Fibroblast of lung (primary cell): ENCODE measurements at regions not wholly inside any gene's neighbourhood (a gene's known extent, or its start where the extent isn't known, plus 50 kb on each side); places are given as distances from the start of the nearest gene placed in this dataset.

Source experiments
- DNase-seq, 2 donors: peaks; one replicate each; pipeline versions ENCODE4 v3.0.0 to v3.0.0-alpha.2; 2010; ENCODE audit warnings: low read depth in 2 of 2
- H2AFZ ChIP-seq: 2 replicates; pipeline ENCODE4 v1.5.1; 2012; ENCODE audit warnings: low read length, control low read depth, inconsistent platforms
- H3K27ac ChIP-seq: 2 replicates; pipeline ENCODE4 v1.5.1; 2011; ENCODE audit warnings: low read length, control low read depth; ENCODE audit not compliant: insufficient read depth
- H3K27me3 ChIP-seq: 2 replicates; pipeline ENCODE4 v1.5.1; 2011; ENCODE audit warnings: mild to moderate bottlenecking, low read length; ENCODE audit not compliant: control insufficient read depth, insufficient read depth
- H3K36me3 ChIP-seq: 2 replicates; pipeline ENCODE4 v1.5.1; 2011; ENCODE audit warnings: low read length; ENCODE audit not compliant: control insufficient read depth, insufficient read depth
- H3K4me1 ChIP-seq: 2 replicates; pipeline ENCODE4 v1.5.1; 2011; ENCODE audit warnings: low read length; ENCODE audit not compliant: control insufficient read depth, insufficient read depth; ENCODE audit errors: extremely low read depth
- H3K4me2 ChIP-seq: 2 replicates; pipeline ENCODE4 v1.5.1; 2011; ENCODE audit warnings: low read length, control low read depth; ENCODE audit not compliant: insufficient read depth; ENCODE audit errors: extremely low read depth
- H3K4me3 ChIP-seq, 4 experiments: fragments of 200-600 bp in 1 of 4; sonication (generic) in 1 of 4; replicated peaks in 1 of 4; 2 replicates each; pipeline ENCODE4 v1.5.1; 2011 to 2016; ENCODE audit warnings: low read length in 4 of 4, low read depth in 3 of 4, mild to moderate bottlenecking in 3 of 4, control low read depth in 2 of 4, inconsistent platforms in 1 of 4, mixed read lengths in 1 of 4; ENCODE audit not compliant: insufficient read depth in 1 of 4; ENCODE audit errors: control extremely low read depth in 1 of 4
- H3K79me2 ChIP-seq: 2 replicates; pipeline ENCODE4 v1.5.1; 2012; ENCODE audit warnings: mild to moderate bottlenecking, low read length, inconsistent platforms; ENCODE audit not compliant: control insufficient read depth, insufficient read depth
- H3K9ac ChIP-seq: 2 replicates; pipeline ENCODE4 v1.5.1; 2011; ENCODE audit warnings: mild to moderate bottlenecking, low read length, control low read depth; ENCODE audit not compliant: insufficient read depth
- H3K9me3 ChIP-seq: 2 replicates; pipeline ENCODE4 v1.5.1; 2012; ENCODE audit warnings: low read depth, low read length; ENCODE audit not compliant: control insufficient read depth, insufficient read depth
- H4K20me1 ChIP-seq: 2 replicates; pipeline ENCODE4 v1.5.1; 2011; ENCODE audit warnings: low read length; ENCODE audit not compliant: control insufficient read depth, insufficient read depth; ENCODE audit errors: extremely low read depth
- CTCF ChIP-seq, 2 donors: IDR thresholded peaks in 1 of 2; conservative IDR thresholded peaks in 1 of 2; 1 replicate in 1 of 2; 2 replicates in 1 of 2; pipeline ENCODE4 v1.5.1; 2011 to 2012; ENCODE audit warnings: low read length in 2 of 2, control low read depth in 1 of 2, inconsistent platforms in 1 of 2, low read depth in 1 of 2, mild to moderate bottlenecking in 1 of 2
- EZH2 ChIP-seq: IDR thresholded peaks from 2 replicates; pipeline ENCODE4 v1.5.1; 2012; ENCODE audit warnings: low read length, control low read depth, mild to moderate bottlenecking; ENCODE audit errors: missing control alignments

- H3K4me2 ChIP-seq: no peak overlapping the region
- DNase-seq: peak; percentile 74 to 80
Measured at GRCh38 chr5:164191240-164191639, 685.8 kb downstream of the MAT2B start.

GRCh38 chr5:164202338-164202737 lies 696.9 kb downstream of the MAT2B start:
- peak overlapping the region; percentile 7 for H2AFZ ChIP-seq

More at GRCh38 chr5:164191240-164191639, 685.8 kb downstream of the MAT2B start:
- H3K4me1 ChIP-seq: no peaks in the 10 kb centered on the region
- H4K20me1 ChIP-seq: no peaks in the 10 kb centered on the region
- H3K36me3 ChIP-seq: no peaks in the 10 kb centered on the region
- H3K27me3 ChIP-seq: no peaks in the 10 kb centered on the region
- no peak overlapping the region for H3K4me3 ChIP-seq
- H3K9ac ChIP-seq: no peak overlapping the region
- no peak for TF ChIP-seq EZH2
- TF ChIP-seq CTCF (conservative IDR thresholded peaks at IDR 0.05 in 1 of 2, IDR thresholded peaks at IDR 0.05 in 1 of 2; ENCODE audit: low read depth in 1 of 2, low read length in 2 of 2): no peak
- H3K9me3 ChIP-seq: no peaks in the 10 kb centered on the region
- H3K79me2 ChIP-seq: no peaks in the 10 kb centered on the region
- no peak overlapping the region for H3K27ac ChIP-seq
- no peak overlapping the region for H2AFZ ChIP-seq

DNA sequence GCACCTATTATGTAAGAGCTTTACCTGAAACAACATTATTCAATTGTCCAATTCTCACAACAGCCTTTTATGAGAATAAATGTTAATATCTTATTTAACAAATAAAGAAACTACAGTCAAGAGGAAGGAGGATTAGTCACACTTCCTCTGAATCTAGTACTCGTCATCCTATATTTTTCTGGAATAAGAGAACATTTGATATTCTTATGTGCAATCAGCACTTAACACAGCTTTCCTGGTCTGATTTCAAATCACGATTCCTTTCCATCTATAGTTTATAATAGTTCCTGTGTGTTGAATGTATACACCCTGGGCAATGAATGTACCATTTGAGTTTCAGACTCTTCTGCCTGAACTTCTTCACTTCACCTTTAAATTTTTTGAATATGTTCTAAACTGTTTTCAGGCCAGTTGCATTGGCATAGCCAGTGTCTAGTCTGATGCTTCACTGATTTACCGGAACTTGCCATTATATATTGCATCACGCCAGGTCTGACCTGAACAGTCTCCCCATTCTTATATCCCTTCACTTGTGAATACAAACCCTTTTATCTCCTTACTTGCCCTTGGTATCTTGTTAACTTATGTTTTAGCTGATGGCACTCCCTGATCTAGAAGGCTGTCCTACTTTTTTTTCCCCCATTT lies 698.3 kb downstream of the MAT2B start:
- Histone ChIP-seq H4K20me1 (no peaks in the 10 kb centered on the region), H3K27ac (no peak overlapping the region), H3K36me3 (no peaks in the 10 kb centered on the region), H3K79me2 (no peaks in the 10 kb centered on the region), H3K27me3 (no peaks in the 10 kb centered on the region), H3K4me3 (no peak overlapping the region), H3K4me2 (no peak overlapping the region), H3K9me3 (no peaks in the 10 kb centered on the region), H3K9ac (no peak overlapping the region), H3K4me1 (no peaks in the 10 kb centered on the region), H2AFZ (peak overlapping the region; percentile 23)
- TF ChIP-seq CTCF (conservative IDR thresholded peaks at IDR 0.05 in 1 of 2, IDR thresholded peaks at IDR 0.05 in 1 of 2; ENCODE audit: low read depth in 1 of 2, low read length in 2 of 2) (no peak), EZH2 (no peak)
- DNase-seq: peak; percentile 46 to 61

More at GRCh38 chr5:164202338-164202737, 696.9 kb downstream of the MAT2B start:
- no peak for TF ChIP-seq EZH2
- TF ChIP-seq CTCF (conservative IDR thresholded peaks at IDR 0.05 in 1 of 2, IDR thresholded peaks at IDR 0.05 in 1 of 2; ENCODE audit: low read depth in 1 of 2, low read length in 2 of 2): no peak
- Histone ChIP-seq H3K9ac (no peak overlapping the region), H3K9me3 (no peaks in the 10 kb centered on the region), H3K27me3 (no peaks in the 10 kb centered on the region), H3K79me2 (no peaks in the 10 kb centered on the region), H3K4me2 (no peak overlapping the region), H3K4me1 (no peaks in the 10 kb centered on the region), H3K27ac (no peak overlapping the region), H3K36me3 (no peaks in the 10 kb centered on the region), H3K4me3 (no peak overlapping the region), H4K20me1 (no peaks in the 10 kb centered on the region)
- DNase-seq: peak; percentile 62 to 93
